ENCODE measurements at regions not wholly inside any gene's neighbourhood (a gene's known extent, or its start where the extent isn't known, plus 50 kb on each side); places are given as distances from the start of the nearest gene placed in this dataset.

DNA sequence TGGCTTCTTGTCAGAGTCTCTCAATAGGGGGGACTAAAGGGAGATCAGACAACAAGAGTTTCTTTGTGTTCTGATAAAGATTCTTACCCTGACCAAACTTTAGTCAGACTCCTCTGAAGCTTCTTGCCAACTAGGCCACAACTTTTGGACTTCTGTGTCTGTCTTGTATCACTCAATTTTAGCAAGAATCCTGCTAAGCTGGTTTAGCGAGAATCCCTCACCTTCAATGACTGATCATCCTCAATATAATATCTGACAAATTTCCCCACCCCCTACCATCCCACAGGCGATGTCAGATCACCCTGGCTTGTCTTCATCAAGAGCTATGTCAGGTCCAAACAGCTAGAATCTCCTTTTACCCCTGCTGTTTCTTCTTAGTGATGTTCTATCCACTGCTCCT, 215.2 kb downstream of the RASSF9 start (continued):
- no peak for TF ChIP-seq MBD1 (CRISPR knock-in tag; IDR thresholded peaks at IDR 0.05)
- TF ChIP-seq TCF3 (CRISPR knock-in tag; IDR thresholded peaks at IDR 0.05): no peak
- TF ChIP-seq BCOR (IDR thresholded peaks at IDR 0.05): no peak
- no peak for TF ChIP-seq ZNF79 (CRISPR knock-in tag; IDR thresholded peaks at IDR 0.05; ENCODE audit: low read depth)
- TF ChIP-seq, protein P1, sequence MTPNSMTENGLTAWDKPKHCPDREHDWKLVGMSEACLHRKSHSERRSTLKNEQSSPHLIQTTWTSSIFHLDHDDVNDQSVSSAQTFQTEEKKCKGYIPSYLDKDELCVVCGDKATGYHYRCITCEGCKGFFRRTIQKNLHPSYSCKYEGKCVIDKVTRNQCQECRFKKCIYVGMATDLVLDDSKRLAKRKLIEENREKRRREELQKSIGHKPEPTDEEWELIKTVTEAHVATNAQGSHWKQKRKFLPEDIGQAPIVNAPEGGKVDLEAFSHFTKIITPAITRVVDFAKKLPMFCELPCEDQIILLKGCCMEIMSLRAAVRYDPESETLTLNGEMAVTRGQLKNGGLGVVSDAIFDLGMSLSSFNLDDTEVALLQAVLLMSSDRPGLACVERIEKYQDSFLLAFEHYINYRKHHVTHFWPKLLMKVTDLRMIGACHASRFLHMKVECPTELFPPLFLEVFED (CRISPR knock-in tag; conservative IDR thresholded peaks at IDR 0.05): no peak
- TF ChIP-seq RBM15 (IDR thresholded peaks at IDR 0.05; ENCODE audit: insufficient read depth, low read length): no peak
- no peak for TF ChIP-seq PTRF (tag; IDR thresholded peaks at IDR 0.05)
- no peak for TF ChIP-seq POLR3A (IDR thresholded peaks at IDR 0.05; ENCODE audit: borderline replicate concordance, extremely low read depth, insufficient read depth, insufficient read length)
- no peak for TF ChIP-seq ZNF133 (CRISPR knock-in tag; IDR thresholded peaks at IDR 0.05)
- no peak for TF ChIP-seq ZKSCAN8 (CRISPR knock-in tag; IDR thresholded peaks at IDR 0.05)
- TF ChIP-seq, protein P2, sequence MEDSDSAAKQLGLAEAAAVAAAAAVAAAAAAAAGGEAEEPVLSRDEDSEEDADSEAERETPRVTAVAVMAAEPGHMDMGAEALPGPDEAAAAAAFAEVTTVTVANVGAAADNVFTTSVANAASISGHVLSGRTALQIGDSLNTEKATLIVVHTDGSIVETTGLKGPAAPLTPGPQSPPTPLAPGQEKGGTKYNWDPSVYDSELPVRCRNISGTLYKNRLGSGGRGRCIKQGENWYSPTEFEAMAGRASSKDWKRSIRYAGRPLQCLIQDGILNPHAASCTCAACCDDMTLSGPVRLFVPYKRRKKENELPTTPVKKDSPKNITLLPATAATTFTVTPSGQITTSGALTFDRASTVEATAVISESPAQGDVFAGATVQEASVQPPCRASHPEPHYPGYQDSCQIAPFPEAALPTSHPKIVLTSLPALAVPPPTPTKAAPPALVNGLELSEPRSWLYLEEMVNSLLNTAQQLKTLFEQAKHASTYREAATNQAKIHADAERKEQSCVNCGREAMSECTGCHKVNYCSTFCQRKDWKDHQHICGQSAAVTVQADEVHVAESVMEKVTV (CRISPR knock-in tag; IDR thresholded peaks at IDR 0.05): no peak

Data from K562 (cell line).